Ovary (tissue), 7 donors: ENCODE measurements at regions not wholly inside any gene's neighbourhood (a gene's known extent, or its start where the extent isn't known, plus 50 kb on each side); places are given as distances from the start of the nearest gene placed in this dataset.

Source experiments
- DNase-seq, 5 donors: peaks; one replicate each; pipeline ENCODE4 v3.0.0-alpha.2; 2019 to 2020
- H3K27ac ChIP-seq, 2 donors: fragments of 200-600 bp; one replicate each; pipeline versions ENCODE4 v1.5.1 to v1.8.0; 2019 to 2022
- H3K27me3 ChIP-seq: fragments of 200-600 bp; one replicate; pipeline ENCODE4 v1.8.0; 2022
- H3K36me3 ChIP-seq: fragments of 200-600 bp; sonication (generic); one replicate; pipeline ENCODE4 v1.5.1; 2019
- H3K4me1 ChIP-seq: one replicate; pipeline ENCODE4 v1.8.1; 2013; ENCODE audit warnings: mild to moderate bottlenecking, moderate library complexity; ENCODE audit not compliant: insufficient read depth
- H3K4me3 ChIP-seq: fragments of 200-600 bp; sonication (generic); one replicate; pipeline ENCODE4 v1.5.1; 2017
- H3K9me3 ChIP-seq, 2 donors: fragments of 200-600 bp in 1 of 2; sonication (generic) in 1 of 2; one replicate each; pipeline versions ENCODE4 v1.5.1 to v1.8.1; 2013 to 2019; ENCODE audit warnings: mild to moderate bottlenecking in 1 of 2, moderate library complexity in 1 of 2
- CTCF ChIP-seq, 3 donors: fragments of 450-650 bp in 2 of 3; fragments of 200-600 bp in 1 of 3; IDR thresholded peaks; one replicate each; pipeline versions ENCODE4 v1.5.1 to v1.8.0; 2016 to 2022; ENCODE audit warnings: antibody characterized with exemption in 3 of 3, mild to moderate bottlenecking in 1 of 3
- EP300 ChIP-seq: sonication (generic); formaldehyde crosslinking; IDR thresholded peaks from one replicate; pipeline ENCODE4 v1.6.1; 2017; ENCODE audit warnings: antibody characterized with exemption
- POLR2A ChIP-seq: fragments of 450-650 bp; IDR thresholded peaks from one replicate; pipeline ENCODE4 v1.6.1; 2017; ENCODE audit warnings: antibody characterized with exemption, mild to moderate bottlenecking, moderate library complexity
- WGBS, 3 donors: extraction: QIAGEN DNeasy Blood & Tissue Kit in 1 of 3; methylation state at CpG; one replicate each; pipeline versions ENCODE4 v1.1.5 to v1.1.7; 2013 to 2017; 5-methylcytosine and 5-hydroxymethylcytosine counted together
- intact Hi-C, 4 donors: fragments of 100-400 bp; cut with DNase I; formaldehyde crosslinking; loops; one replicate each; pipeline versions ENCODE4 v1.11.0 to v1.15.1; 2022 to 2023
- donor health status: DM: no; HTN: no; CAD: no; lungs with moderate emphysema.
- donor health status: DM: no; HTN: no; CAD: no.
- donor health status: Bipolar disorder and iron deficiency.
- donor health status: DM: no; HTN: no; CAD: no.
- donor health status: DM: yes; HTN: yes; CAD: no.

GRCh38 chr3:115537669-115538068 lies 85.6 kb upstream of the GAP43 start:
- Histone ChIP-seq H3K27ac (no peak overlapping the region), H3K4me3 (no peak overlapping the region), H3K36me3 (no peaks in the 10 kb centered on the region), H3K4me1 (no peaks in the 10 kb centered on the region), H3K9me3 (no peaks in the 10 kb centered on the region), H3K27me3 (no peaks in the 10 kb centered on the region)
- TF ChIP-seq POLR2A (no peak), CTCF (IDR thresholded peaks at IDR 0.05) (no peak), EP300 (no peak)
- WGBS, 3 donors = 87 to 93% (median 91%) methylated on average over 3 of the region's 3 CpGs
- DNase-seq = no peak
- intact Hi-C loops = no loop called here

GRCh38 chr3:115547207-115547606 lies 76.1 kb upstream of the GAP43 start:
- no peak overlapping the region for H3K27ac ChIP-seq
- DNase-seq = no peak
- TF ChIP-seq CTCF (IDR thresholded peaks at IDR 0.05) (no peak), POLR2A (no peak), EP300 (no peak)
- H3K4me1 ChIP-seq = no peaks in the 10 kb centered on the region
- H3K36me3 ChIP-seq = no peaks in the 10 kb centered on the region
- intact Hi-C loops = no loop called here
- WGBS, 3 donors = 87 to 95% (median 93%) methylated on average over 3 of the region's 3 CpGs
- H3K9me3 ChIP-seq = no peaks in the 10 kb centered on the region
- peaks cover 2% of the 10 kb centered on the region for H3K27me3 ChIP-seq
- H3K4me3 ChIP-seq = no peak overlapping the region

- Histone ChIP-seq H3K27me3 (peaks cover 2% of the 10 kb centered on the region), H3K4me3 (no peak overlapping the region), H3K4me1 (no peaks in the 10 kb centered on the region), H3K36me3 (no peaks in the 10 kb centered on the region), H3K9me3 (no peaks in the 10 kb centered on the region), H3K27ac (no peak overlapping the region)
- 52 to 57% (median 56%) methylated on average over 2 of the region's 2 CpGs for WGBS, 3 donors
- TF ChIP-seq CTCF (IDR thresholded peaks at IDR 0.05) (no peak), POLR2A (no peak), EP300 (no peak)
- intact Hi-C loops = no loop called here
- no peak for DNase-seq
These were observed 74.7 kb upstream of the GAP43 start for GRCh38 chr3:115548611-115549010.

DNA sequence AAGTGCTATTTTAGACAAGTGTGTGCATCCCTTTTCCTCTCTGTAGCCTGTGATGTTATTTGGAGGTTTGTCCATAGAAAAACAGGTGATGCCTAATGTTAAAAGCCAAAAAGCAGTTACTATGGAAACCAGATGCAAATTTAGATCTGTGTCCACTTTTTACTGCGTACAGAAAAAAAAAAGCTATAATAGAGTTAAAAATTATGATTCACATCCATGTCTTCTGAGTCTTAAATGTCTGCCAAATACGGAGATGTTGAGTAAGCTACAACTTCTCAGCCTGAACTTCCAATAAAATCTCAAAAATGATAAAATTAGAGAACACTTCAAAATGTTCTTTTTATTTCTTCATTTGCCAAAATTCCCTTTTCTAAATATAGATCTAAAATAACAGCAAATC lies 74.2 kb upstream of the GAP43 start:
- Histone ChIP-seq H3K4me3 (no peak overlapping the region), H3K27ac (no peak overlapping the region), H3K27me3 (peaks cover 2% of the 10 kb centered on the region), H3K9me3 (no peaks in the 10 kb centered on the region), H3K36me3 (no peaks in the 10 kb centered on the region), H3K4me1 (no peaks in the 10 kb centered on the region)
- intact Hi-C loops = no loop called here
- TF ChIP-seq POLR2A (no peak), CTCF (IDR thresholded peaks at IDR 0.05) (no peak), EP300 (no peak)
- DNase-seq = no peak
- 22 to 32% (median 24%) methylated on average over 2 of the region's 2 CpGs for WGBS, 3 donors
